ENCODE measurements at regions not wholly inside any gene's neighbourhood (a gene's known extent, or its start where the extent isn't known, plus 50 kb on each side); places are given as distances from the start of the nearest gene placed in this dataset.

- TF ChIP-seq CTCF (IDR thresholded peaks at IDR 0.05; ENCODE audit: borderline replicate concordance, extremely low read depth, low read length, poor library complexity, severe bottlenecking) (no peak), EZH2 (IDR thresholded peaks at IDR 0.05; ENCODE audit: borderline replicate concordance, low read depth, low read length, severe bottlenecking) (no peak)
- no peak overlapping the region for H3K4me3 ChIP-seq (ENCODE audit: low read depth in 1 of 2, low read length in 2 of 2)
- no peak overlapping the region for H3K4me2 ChIP-seq (ENCODE audit: insufficient read depth, low read length)
- no peaks in the 10 kb centered on the region for H3K9me3 ChIP-seq (ENCODE audit: insufficient read depth, low read length, severe bottlenecking)
- H4K20me1 ChIP-seq (ENCODE audit: insufficient read depth, low read length) = no peaks in the 10 kb centered on the region
- H3K27ac ChIP-seq (ENCODE audit: low read length) = no peak overlapping the region
- no peak overlapping the region for H3K9ac ChIP-seq (ENCODE audit: low read depth, low read length)
- no peaks in the 10 kb centered on the region for H3K27me3 ChIP-seq (ENCODE audit: insufficient read depth, low read length, poor library complexity)
- H3K36me3 ChIP-seq (ENCODE audit: insufficient read depth, low read length) = no peaks in the 10 kb centered on the region
- no peak for ATAC-seq (ENCODE audit: insufficient read depth, low read depth)
- H2AFZ ChIP-seq (ENCODE audit: low read depth, low read length) = no peak overlapping the region
- no peaks in the 10 kb centered on the region for H3K79me2 ChIP-seq (ENCODE audit: insufficient read depth, low read length)
- no peaks in the 10 kb centered on the region for H3K4me1 ChIP-seq (ENCODE audit: insufficient read depth, low read length)
- DNase-seq = no peak
Measured at GRCh38 chr4:26080870-26081628, 167.0 kb downstream of the SMIM20 start.

GRCh38 chr4:26081795-26082498 is 167.9 kb downstream of the SMIM20 start:
- peak; percentile 75 for TF ChIP-seq CTCF (IDR thresholded peaks at IDR 0.05; ENCODE audit: borderline replicate concordance, extremely low read depth, low read length, poor library complexity, severe bottlenecking)
- no peak for TF ChIP-seq EZH2 (IDR thresholded peaks at IDR 0.05; ENCODE audit: borderline replicate concordance, low read depth, low read length, severe bottlenecking)
- DNase-seq (no peak), ATAC-seq (ENCODE audit: insufficient read depth, low read depth) (peak; percentile 66; the same call in 1 of the 3 replicates)
- no peaks in the 10 kb centered on the region for H3K27me3 ChIP-seq (ENCODE audit: insufficient read depth, low read length, poor library complexity)
- no peaks in the 10 kb centered on the region for H3K9me3 ChIP-seq (ENCODE audit: insufficient read depth, low read length, severe bottlenecking)
- no peak overlapping the region for H3K27ac ChIP-seq (ENCODE audit: low read length)
- no peak overlapping the region for H3K4me3 ChIP-seq (ENCODE audit: low read depth in 1 of 2, low read length in 2 of 2)
- H3K4me2 ChIP-seq (ENCODE audit: insufficient read depth, low read length) = no peak overlapping the region
- no peaks in the 10 kb centered on the region for H4K20me1 ChIP-seq (ENCODE audit: insufficient read depth, low read length)
- H2AFZ ChIP-seq (ENCODE audit: low read depth, low read length) = no peak overlapping the region
- no peaks in the 10 kb centered on the region for H3K36me3 ChIP-seq (ENCODE audit: insufficient read depth, low read length)
- no peaks in the 10 kb centered on the region for H3K4me1 ChIP-seq (ENCODE audit: insufficient read depth, low read length)
- H3K9ac ChIP-seq (ENCODE audit: low read depth, low read length) = no peak overlapping the region
- no peaks in the 10 kb centered on the region for H3K79me2 ChIP-seq (ENCODE audit: insufficient read depth, low read length)

DNA sequence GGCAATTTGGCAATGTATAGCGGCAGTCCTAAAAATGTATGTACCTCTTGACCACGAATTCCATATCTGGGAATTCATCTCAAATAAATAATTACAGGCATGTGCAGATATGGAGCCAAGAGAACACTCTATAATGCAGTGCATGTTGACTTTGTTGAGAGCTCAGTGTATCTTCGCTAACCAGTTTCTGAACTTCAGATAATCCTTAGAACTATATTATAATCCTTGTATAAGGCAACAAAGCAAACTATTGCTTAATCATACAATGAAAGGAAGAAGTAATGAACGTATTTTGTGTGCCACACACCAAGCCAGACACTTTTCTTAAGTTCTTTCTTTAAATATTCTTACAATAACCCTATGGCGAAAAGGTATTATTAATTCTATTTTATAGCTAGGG is 168.5 kb downstream of the SMIM20 start:
- no peak overlapping the region for H3K4me2 ChIP-seq (ENCODE audit: insufficient read depth, low read length)
- no peaks in the 10 kb centered on the region for H3K9me3 ChIP-seq (ENCODE audit: insufficient read depth, low read length, severe bottlenecking)
- H3K9ac ChIP-seq (ENCODE audit: low read depth, low read length) = no peak overlapping the region
- no peak for ATAC-seq (ENCODE audit: insufficient read depth, low read depth)
- H3K27me3 ChIP-seq (ENCODE audit: insufficient read depth, low read length, poor library complexity) = no peaks in the 10 kb centered on the region
- H3K79me2 ChIP-seq (ENCODE audit: insufficient read depth, low read length) = no peaks in the 10 kb centered on the region
- no peak overlapping the region for H3K4me3 ChIP-seq (ENCODE audit: low read depth in 1 of 2, low read length in 2 of 2)
- TF ChIP-seq EZH2 (IDR thresholded peaks at IDR 0.05; ENCODE audit: borderline replicate concordance, low read depth, low read length, severe bottlenecking) (no peak), CTCF (IDR thresholded peaks at IDR 0.05; ENCODE audit: borderline replicate concordance, extremely low read depth, low read length, poor library complexity, severe bottlenecking) (no peak)
- no peaks in the 10 kb centered on the region for H4K20me1 ChIP-seq (ENCODE audit: insufficient read depth, low read length)
- no peak overlapping the region for H3K27ac ChIP-seq (ENCODE audit: low read length)
- H3K36me3 ChIP-seq (ENCODE audit: insufficient read depth, low read length) = no peaks in the 10 kb centered on the region
- H2AFZ ChIP-seq (ENCODE audit: low read depth, low read length) = no peak overlapping the region
- DNase-seq = no peak
- no peaks in the 10 kb centered on the region for H3K4me1 ChIP-seq (ENCODE audit: insufficient read depth, low read length)
